Colon (tissue), 2 donors: ENCODE measurements at regions not wholly inside any gene's neighbourhood (a gene's known extent, or its start where the extent isn't known, plus 50 kb on each side); places are given as distances from the start of the nearest gene placed in this dataset.

ENCODE experiments used
- FAIRE-seq: peaks from 2 replicates; lab custom pipeline; 2012; peaks lifted over from hg19 to GRCh38; lab: Jason Lieb, UNC
- donor health status: control.
- donor health status: control.

DNA sequence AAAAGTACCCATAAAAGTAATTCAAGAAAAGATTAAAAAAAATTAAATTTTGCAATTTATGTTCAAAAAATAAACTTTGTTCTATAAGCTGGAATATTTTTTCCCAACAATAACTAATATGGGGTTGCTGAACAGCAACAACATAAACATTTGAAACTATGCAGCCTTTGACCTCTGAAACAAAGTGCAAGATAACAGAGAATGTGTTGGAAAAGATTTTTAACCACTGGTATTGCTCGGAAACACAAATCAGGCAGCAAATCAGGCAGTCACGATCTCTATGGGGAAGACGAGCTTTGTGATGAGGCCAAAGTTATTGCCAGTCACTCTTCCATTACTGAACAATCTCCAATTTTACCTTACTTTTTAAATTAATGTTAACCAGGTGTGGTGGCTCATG, 332.1 kb downstream of the PABPC4L start:
- no peak for FAIRE-seq

DNA sequence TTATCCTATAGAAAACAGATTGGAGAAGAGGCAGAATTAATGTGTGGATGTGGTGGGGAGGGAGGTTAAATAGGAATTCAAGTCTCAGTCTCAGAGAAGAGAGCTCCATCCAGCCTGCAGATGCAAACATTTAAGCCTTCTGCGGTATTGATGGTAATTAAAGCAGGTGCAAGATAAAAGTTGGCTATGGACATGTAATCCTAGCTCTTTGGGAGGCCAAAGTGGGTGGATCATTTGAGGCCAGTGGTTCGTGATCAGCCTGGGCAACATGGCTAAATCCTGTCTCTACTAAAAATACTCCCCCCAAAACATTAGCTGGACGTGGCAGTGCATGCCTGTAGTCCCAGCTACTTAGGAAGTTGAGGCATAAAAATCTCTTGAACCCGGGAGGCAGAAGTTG, 332.7 kb downstream of the PABPC4L start:
- no peak for FAIRE-seq

DNA sequence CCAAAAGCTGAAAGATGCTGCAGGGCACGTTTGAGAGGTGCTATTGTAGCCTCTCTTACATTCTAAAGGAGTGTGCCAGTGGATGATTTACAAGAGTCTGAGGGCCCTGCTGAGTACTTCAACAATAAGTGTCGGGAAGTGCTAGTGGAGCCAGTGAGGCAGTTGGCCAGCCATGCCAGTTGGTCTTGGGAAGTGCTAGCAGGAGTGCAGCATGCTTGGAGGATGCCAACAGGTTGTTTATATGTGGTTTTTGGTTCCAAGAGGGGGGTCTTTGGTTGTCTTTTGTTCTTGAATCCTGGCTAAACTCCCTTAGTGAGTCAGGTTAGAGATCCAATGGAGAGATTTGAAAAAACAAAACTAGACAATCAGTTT, 335.3 kb downstream of the PABPC4L start:
- no peak for FAIRE-seq

DNA sequence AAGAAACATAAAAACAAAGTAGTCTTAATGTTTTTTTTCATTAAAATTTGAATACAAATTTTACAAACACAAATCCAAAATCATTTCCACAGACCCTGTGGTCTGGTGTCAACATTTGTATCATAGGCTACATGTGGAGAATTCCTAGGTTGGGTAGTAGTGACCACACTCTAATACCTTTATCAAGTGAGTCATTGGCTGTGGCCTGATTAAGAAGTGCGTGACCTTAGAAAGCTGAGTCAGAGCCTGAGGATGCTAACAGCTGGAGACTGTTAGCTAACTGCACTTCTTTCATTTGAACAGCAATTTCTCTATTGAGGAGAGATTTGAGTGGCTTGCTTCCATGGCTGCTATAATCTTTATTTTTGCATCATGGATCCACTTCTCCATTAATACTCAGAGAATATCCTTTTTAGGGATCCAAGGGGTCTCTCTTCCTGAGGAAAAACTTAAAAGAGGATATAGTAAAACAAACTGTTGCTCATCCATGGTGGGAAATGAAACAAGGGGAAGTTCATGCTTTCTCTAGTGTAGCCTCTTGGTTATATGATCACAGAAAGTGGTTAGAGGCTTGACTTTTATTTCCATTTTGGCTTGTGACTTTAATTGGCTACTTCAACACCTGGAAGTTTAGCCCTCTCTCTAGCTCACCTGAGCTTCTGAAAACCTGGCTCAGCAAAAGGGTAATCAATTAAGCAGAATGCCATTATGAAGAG, 335.8 kb downstream of the PABPC4L start:
- no peak for FAIRE-seq

DNA sequence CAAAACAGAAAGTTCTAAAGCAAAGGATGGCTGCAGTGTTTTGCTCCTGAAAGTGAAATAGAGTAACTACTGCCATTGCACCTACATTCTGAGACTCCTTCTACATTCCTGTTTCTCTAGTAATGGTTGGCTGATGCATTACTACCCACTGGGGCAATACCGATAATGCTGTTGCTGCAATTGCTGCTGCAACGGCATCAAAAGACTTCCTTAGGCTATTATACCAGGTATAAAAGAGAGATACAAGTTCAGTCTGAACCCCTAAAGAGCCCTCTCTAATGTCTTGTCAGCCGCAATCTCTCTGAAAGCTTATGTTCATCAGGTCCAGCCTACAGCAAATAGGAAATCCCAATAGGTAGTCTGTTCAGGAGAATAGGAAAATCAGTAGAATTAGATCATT, 338.4 kb downstream of the PABPC4L start:
- FAIRE-seq = no peak

DNA sequence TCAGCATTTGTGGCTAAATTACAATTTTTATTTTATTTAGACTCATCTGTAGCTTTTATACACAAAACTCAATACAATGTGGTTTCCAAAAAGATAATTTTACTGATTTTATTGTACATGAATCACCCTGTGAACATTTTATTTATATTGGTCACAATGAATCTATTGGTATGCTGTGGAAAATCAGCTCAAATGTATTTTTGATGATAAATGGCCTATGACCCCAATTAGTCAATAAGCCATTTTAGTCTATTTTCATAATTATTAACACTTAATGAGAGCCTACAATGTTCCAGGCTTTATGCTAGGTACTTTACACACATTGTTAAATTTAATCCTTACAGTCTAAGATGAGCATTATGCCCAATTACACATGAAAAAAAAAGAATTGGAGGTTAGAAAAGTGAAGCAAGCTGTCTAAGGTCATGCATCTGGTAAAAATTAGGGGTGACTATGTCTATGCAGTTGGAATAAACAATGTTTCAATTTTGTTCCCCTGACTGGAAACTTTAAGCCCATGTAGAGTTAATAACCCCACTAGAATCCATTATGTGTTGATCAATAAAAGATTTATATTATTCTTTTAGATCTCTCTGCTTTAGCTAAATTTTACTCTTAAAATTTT, 344.7 kb downstream of the PABPC4L start:
- no peak for FAIRE-seq

DNA sequence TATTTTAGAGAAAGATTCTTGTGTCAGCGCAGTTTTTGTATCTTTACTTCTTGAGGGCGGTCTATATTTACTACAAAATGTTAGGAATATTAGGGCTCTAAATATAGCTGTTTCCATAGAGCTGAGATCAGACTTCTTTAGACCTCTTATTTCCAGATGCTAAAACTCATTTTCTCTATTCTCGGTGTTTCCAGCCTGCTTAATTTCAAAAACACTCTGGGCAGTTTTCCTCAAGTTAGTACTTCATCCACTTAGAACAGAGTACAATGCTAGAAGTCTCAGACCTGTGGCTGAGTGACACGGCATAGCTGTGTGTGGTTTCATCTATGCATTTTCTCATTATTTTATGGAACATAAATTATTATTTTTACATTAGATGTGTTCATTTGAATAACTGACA, 346.6 kb downstream of the PABPC4L start:
- FAIRE-seq = no peak

DNA sequence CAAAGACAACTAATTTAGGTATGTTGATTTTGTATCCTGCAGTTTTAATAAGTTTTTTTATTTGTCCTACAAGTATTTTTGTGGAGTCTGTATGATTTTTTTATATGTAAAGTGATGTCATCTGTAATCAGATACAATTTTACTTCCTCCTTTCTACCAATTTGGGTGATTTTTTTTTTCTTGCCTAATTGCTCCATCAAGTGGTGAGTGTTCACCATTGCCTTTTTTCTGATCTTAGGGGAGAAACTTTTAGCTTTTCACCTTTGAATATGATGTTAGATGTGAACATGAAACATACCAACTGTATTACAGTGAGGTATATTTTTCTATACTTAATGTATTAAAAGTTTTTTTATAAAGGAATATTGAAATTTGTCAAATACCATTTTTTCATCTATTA, 362.3 kb downstream of the PABPC4L start:
- FAIRE-seq = no peak

DNA sequence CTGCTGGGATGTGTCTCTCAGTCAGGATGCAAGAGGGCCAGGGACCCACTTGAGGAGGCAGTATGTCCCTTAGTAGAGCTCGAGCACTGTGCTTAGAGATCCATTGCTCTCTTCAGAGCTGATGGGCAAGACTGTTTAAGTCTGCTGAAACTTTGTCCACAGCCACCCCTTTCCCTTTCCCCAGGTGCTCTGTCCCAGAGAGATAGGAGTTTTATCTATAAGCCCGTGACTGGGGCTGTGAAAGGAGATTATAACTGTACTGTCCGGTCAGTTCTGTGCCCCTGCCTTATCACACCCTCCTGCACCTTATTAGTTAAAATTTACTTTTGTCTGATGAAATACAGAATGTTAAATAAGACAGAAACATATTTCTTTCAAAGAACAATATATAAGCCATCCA, 378.4 kb downstream of the PABPC4L start:
- FAIRE-seq = no peak

DNA sequence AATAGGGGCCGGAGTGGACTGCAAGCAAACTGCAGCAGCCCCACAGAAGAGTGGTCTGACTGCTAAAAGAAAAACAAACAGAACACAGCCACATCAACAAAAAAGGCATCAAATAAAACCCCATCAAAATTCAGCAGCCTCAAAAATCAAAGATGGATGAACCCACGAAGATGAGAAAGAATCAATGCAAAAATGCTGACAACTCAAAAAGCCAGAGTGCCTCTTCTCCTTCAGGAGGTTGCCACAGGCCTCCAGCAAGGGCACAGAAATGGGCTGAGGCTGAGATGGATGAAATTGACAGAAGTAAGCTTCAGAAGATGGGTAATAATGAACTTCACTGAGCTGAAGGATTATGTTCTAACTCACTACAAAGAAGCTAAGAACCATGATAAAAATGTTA, 388.6 kb downstream of the PABPC4L start:
- no peak for FAIRE-seq

DNA sequence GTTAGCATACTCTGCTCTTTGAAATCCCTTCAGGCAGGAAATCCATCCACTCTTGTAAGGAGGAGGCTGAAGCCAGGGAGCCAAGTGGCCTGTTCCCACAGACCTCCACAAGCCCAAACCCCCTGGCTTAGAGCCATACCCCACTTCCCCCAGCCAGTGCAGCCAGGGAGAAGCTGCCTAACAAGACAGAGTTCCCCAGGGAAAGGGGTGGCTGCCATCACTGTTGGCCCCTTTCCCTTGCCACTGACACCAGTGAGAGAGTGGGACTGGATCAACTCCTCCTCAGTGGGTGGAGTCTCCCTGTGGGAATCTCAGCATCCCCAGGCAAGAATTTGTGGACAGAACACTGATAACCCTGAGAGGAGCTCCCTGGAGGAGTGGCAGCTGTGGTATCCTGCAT, 389.4 kb downstream of the PABPC4L start:
- no peak for FAIRE-seq

DNA sequence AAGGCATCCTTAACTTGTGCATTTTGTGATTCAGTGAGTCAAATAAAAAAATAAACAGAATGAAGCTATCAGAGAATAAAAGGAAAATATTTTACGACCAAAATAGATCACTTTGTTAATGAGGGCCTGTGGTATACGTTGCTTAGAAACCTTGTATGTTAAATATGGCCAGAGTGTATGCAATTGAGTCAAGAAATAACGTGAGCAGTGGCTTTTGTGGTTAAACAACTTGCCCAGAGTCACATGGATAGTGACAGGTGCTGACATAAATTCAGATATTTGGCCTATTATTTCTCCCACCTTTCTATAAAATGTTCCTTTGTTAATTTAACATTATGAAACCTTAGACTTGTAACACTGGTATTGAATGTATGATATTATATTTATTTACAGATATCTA, 393.4 kb downstream of the PABPC4L start:
- no peak for FAIRE-seq

DNA sequence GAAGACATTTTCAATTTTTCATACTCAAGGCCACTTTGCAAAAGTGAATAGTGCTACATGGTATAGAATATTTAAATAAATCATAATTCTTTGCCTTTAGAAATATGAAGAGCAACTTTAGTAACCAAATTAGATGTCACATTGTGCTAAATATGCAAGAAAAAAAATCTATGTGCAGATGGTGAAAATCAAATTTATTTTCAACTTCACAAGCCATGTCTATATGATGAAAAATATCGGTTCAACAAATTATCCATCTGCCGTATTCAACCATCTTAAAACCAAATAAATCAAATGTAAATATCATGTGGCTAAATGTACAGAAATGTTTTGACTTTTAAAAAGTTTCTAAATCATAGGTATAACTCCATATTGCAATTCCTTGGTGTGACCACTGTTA, 398.2 kb downstream of the PABPC4L start:
- FAIRE-seq = no peak

DNA sequence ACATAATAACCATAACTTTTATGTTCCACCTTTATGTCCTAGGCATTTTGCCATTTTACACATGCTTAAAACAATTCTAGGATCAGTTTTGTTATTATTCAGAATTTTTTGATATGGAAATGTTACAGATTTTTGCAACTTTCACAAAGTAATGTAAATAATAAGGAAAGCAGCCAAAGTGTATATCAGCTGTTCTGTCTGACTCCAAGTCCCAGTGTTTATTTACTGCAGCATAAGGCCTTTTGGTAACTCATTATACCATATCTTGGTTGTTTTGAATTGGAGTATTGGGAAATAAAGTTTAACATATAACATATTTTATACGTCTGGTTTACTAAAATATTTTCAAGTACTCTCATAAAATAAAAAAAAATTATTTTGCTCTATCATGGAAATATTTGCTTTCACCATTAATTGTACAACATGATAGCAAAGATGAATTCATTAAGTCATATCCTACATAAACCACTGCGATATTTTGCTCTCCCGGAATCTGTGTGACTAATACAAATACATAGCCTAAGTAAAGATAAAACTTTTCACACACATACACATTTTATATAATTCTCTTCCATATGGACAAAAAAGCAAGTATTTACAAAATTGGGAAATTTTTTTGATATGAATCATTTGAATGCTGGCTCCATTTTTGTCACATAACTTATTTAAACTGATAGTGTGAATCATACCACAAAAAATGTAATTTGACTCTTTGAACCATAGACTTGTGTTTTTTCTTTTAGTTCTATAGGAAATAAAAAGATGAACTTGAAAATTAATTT, 399.0 kb downstream of the PABPC4L start:
- FAIRE-seq = no peak

DNA sequence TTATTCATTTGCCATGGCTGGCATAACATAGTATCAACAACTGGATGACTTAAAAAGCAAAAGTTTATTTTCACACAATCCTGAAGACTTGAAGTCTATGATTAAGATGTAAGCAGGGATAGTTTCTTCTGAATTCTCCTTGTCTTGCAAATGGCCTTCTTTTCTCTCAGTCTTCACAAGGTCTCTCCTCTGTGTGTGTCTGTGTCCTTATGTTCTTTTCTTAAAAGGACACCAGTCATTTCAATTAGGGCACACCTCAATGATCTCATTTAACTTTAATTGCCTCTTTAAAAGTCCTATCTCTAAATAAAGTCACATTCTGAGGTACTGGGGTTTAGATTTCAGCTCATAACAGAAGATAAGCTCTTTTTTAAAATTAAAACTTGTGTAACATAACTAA, 399.7 kb downstream of the PABPC4L start:
- no peak for FAIRE-seq

DNA sequence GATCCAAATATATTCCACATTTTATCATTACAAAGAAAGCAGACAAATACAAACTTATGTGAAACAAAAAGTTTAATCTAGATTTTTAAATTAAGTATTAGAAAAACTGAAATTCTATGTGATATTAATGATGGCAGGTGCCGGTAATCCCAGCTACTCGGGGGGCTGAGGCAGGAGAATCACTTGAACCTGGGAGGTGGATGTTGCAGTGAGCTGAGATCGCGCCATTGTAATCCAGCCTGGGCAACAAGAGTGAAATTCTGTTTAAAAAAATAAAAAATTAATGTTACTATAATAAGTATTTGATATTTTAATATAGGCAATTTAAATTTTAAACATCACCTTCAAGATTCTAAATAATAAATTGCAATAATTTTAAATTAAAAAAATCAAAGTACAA, 400.6 kb downstream of the PABPC4L start:
- FAIRE-seq = no peak

DNA sequence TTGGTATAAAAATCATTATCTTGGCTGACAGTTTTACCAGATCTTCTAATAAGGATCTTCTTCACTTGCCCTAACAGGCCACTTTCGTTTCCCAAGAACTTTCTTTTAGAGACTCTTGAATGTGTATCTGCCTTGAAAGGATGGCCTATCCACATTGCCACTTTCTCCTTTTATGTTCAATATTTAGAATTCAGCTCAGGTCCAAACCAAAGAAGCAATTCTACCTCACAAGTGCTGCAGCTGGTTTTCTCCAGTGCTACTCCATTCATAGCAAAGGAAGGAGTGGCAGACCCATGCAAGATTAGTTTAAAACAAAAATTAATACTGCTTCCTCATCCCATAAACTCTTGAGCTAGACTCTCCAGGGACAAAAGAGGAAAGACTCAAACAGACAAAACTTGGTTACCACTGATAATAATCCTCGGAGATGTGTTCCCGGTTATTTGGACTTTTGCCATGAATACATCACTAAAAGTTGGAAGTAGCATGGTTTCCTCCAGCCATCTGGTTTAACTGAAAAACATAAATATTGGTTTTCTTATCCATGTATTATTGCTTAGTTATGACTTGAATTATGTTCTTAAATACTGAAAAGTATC, 401.8 kb downstream of the PABPC4L start:
- FAIRE-seq = no peak

DNA sequence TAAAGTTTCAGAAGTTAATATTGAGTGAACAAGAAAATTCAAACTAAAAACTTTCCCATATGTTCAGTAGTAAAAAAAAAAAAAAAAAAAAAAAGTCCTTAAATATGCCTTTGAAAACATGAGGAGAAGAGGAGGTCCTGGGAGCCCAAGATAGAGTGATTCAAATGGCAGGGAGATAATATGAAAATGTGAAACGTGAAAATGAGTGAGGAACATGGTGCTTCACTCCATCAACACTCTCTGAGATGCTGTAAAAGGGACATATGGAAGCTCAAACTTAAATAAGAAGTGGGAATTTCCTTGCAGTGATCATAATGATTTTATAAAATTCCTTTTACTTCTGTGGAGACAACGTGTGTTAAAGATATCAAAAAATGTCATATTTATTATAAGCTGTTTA, 423.9 kb downstream of the PABPC4L start:
- FAIRE-seq = no peak

DNA sequence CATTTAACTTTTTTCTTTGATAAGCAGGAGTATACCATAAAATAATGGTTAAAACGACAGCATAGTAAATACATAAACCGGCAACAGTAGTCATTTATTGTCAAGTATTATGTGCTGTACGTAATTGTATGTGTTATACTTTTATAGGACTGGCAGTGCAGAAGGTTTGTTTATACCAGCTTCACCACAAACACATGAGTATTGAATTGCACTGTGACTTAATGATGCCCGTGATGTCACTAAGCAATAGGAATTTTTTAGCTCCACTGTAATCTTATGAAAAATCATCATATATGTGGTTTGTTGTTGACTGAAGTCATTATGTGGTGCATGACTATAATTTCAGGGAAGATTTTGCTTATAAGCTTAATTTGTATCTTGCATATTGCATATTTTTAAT, 424.6 kb downstream of the PABPC4L start:
- no peak for FAIRE-seq

DNA sequence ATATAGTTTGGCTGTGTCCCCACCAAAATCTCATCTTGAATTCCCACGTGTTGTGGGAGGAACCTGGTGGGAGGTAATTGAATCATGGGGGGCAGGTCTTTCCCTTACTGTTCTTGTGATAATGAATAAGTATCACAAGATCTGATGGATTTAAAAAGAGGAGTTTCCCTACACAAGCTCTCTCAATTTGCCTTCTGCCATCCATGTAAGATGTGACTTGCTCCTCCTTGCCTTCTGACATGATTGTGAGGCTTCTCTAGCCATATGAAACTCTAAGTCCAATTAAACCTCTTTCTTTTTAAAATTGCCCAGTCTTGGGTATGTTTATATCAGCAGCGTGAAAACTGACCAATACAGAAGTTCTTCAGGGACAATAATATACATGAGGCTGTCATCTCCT, 425.1 kb downstream of the PABPC4L start:
- FAIRE-seq = no peak

DNA sequence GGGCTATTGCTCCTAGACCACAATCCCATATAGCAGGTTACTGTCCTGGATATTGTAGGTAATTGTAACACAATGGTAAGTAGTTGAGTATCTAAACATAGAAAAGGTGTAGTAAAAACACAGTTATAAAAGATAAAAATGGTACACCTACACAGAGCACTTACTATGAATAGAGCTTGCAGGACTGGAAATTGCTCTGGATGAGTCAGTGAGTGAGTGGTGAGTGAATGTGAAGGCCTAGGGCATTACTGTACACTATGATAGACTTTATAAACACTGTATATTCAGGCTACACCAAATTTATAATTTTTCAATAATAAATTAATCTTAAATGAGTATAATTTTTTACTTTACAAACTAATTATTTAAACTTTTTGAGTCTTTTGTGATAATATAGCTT, 425.7 kb downstream of the PABPC4L start:
- peak; percentile 38 for FAIRE-seq

DNA sequence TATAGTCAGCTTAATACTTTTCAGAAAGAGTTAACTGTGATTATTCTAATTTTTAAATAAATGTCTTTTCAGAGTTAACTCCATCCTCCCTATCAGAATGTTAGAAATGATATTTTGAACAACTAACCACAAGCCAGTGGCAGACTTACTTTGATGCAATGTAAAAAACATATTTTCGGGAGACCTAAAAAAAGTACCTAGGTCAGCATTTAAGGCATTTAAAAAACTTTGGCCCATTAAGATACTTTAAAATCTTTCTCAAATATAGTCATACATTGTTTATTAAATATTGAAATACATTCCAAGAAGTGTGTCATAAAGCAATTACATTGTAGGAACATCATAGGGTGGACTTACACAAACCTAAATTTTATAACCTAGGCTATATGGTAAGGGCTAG, 426.1 kb downstream of the PABPC4L start:
- no peak for FAIRE-seq

DNA sequence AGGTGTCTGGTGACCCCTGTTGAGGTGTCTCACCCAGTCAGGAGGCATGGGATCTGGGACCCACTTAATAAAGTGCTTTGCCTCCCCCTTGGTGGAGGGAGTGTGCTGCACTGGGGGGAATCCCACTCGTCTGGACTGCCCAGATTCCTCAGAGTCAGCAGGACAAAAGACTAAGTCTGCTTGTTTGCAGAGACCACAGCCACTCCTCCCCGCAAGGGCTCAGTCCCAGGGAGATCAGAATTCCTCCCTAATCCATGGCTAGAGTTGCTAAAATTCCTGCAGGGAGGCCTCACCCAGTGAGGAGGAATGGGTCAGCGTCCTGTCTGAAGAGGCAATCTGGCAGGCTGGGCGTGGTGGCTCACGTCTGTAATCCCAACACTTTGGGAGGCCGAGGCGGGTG, 442.2 kb downstream of the PABPC4L start:
- FAIRE-seq = no peak
